Nephron (organoid): ENCODE measurements at regions not wholly inside any gene's neighbourhood (a gene's known extent, or its start where the extent isn't known, plus 50 kb on each side); places are given as distances from the start of the nearest gene placed in this dataset.

Experiments
- H3K27ac Mint-ChIP-seq, 3 experiments: 2 replicates each; pipeline ENCODE4 v1.8.0; 2020; ENCODE audit warnings: mixed read lengths in 3 of 3, mild to moderate bottlenecking in 2 of 3, moderate library complexity in 1 of 3
- H3K27me3 Mint-ChIP-seq: 2 replicates; pipeline ENCODE4 v1.8.0; 2021; ENCODE audit warnings: low read depth, mild to moderate bottlenecking, moderate library complexity, mixed read lengths
- H3K36me3 Mint-ChIP-seq: 2 replicates; pipeline ENCODE4 v1.8.0; 2020; ENCODE audit warnings: low read depth, mixed read lengths
- H3K4me1 Mint-ChIP-seq: 2 replicates; pipeline ENCODE4 v1.8.0; 2020; ENCODE audit warnings: mixed read lengths
- H3K4me3 Mint-ChIP-seq, 3 experiments: 2 replicates each; pipeline ENCODE4 v1.8.0; 2020; ENCODE audit warnings: mild to moderate bottlenecking in 3 of 3, mixed read lengths in 3 of 3, moderate library complexity in 2 of 3
- H3K9me3 Mint-ChIP-seq: 2 replicates; pipeline ENCODE4 v1.8.0; 2020; ENCODE audit warnings: mixed read lengths
- CTCF ChIP-seq, 3 experiments: fragments of 200-600 bp; sonication (generic); IDR thresholded peaks; one replicate each; pipeline ENCODE4 v1.5.0; 2021; ENCODE audit warnings: antibody characterized with exemption in 3 of 3; ENCODE audit not compliant: unreplicated experiment in 3 of 3

- H3K4me1 Mint-ChIP-seq = no peaks in the 10 kb centered on the region
- no peak overlapping the region for H3K27ac Mint-ChIP-seq
- H3K9me3 Mint-ChIP-seq = no peaks in the 10 kb centered on the region
- TF ChIP-seq CTCF (IDR thresholded peaks at IDR 0.05; ENCODE audit: unreplicated experiment in 3 of 3) = no peak
- no peaks in the 10 kb centered on the region for H3K36me3 Mint-ChIP-seq
- peaks cover 15% of the 10 kb centered on the region for H3K27me3 Mint-ChIP-seq
- H3K4me3 Mint-ChIP-seq = no peak overlapping the region
Measured at GRCh38 chr6:99111590-99111989, 163.8 kb upstream of the FBXL4 start.

GRCh38 chr6:99110029-99110428, 162.3 kb upstream of the FBXL4 start:
- TF ChIP-seq CTCF (IDR thresholded peaks at IDR 0.05; ENCODE audit: unreplicated experiment in 3 of 3) = no peak
- no peak overlapping the region for H3K4me3 Mint-ChIP-seq
- H3K27ac Mint-ChIP-seq = no peak overlapping the region
- H3K36me3 Mint-ChIP-seq = no peaks in the 10 kb centered on the region
- H3K4me1 Mint-ChIP-seq = no peaks in the 10 kb centered on the region
- no peaks in the 10 kb centered on the region for H3K9me3 Mint-ChIP-seq
- peaks cover 16% of the 10 kb centered on the region for H3K27me3 Mint-ChIP-seq

GRCh38 chr6:99104218-99104617, 156.5 kb upstream of the FBXL4 start:
- Mint-ChIP-seq H3K27me3 (peaks cover 11% of the 10 kb centered on the region), H3K36me3 (no peaks in the 10 kb centered on the region), H3K4me1 (no peaks in the 10 kb centered on the region), H3K4me3 (no peak overlapping the region), H3K9me3 (no peaks in the 10 kb centered on the region), H3K27ac (no peak overlapping the region)
- no peak for TF ChIP-seq CTCF (IDR thresholded peaks at IDR 0.05; ENCODE audit: unreplicated experiment in 3 of 3)

- TF ChIP-seq CTCF (IDR thresholded peaks at IDR 0.05; ENCODE audit: unreplicated experiment in 3 of 3) = no peak
- H3K36me3 Mint-ChIP-seq = no peaks in the 10 kb centered on the region
- no peaks in the 10 kb centered on the region for H3K9me3 Mint-ChIP-seq
- H3K27ac Mint-ChIP-seq = no peak overlapping the region
- peaks cover under 1% of the 10 kb centered on the region for H3K4me1 Mint-ChIP-seq
- peaks cover 17% of the 10 kb centered on the region for H3K27me3 Mint-ChIP-seq
- no peak overlapping the region for H3K4me3 Mint-ChIP-seq
Measured at GRCh38 chr6:99099243-99099642, 151.5 kb upstream of the FBXL4 start.

- H3K27ac Mint-ChIP-seq = no peak overlapping the region
- H3K9me3 Mint-ChIP-seq = no peaks in the 10 kb centered on the region
- H3K27me3 Mint-ChIP-seq = peaks cover 32% of the 10 kb centered on the region
Measured at GRCh38 chr6:99096170-99096569, 148.4 kb upstream of the FBXL4 start.

More at GRCh38 chr6:99096170-99096569, 148.4 kb upstream of the FBXL4 start:
- no peak for TF ChIP-seq CTCF (IDR thresholded peaks at IDR 0.05; ENCODE audit: unreplicated experiment in 3 of 3)
- H3K4me1 Mint-ChIP-seq = peaks cover 10% of the 10 kb centered on the region
- no peaks in the 10 kb centered on the region for H3K36me3 Mint-ChIP-seq
- no peak overlapping the region for H3K4me3 Mint-ChIP-seq
